HEK293 (cell line): ENCODE measurements at regions not wholly inside any gene's neighbourhood (a gene's known extent, or its start where the extent isn't known, plus 50 kb on each side); places are given as distances from the start of the nearest gene placed in this dataset.

Source experiments
- SP2 ChIP-seq: fragments of 450-650 bp; formaldehyde crosslinking; IDR thresholded peaks from 2 replicates; pipeline ENCODE4 v1.5.1; 2016; ENCODE audit warnings: missing biosample characterization, missing genetic modification characterization
- ZNF510 ChIP-seq: fragments of 450-650 bp; formaldehyde crosslinking; IDR thresholded peaks from 2 replicates; pipeline ENCODE4 v1.5.1; 2018; ENCODE audit warnings: mild to moderate bottlenecking, missing genetic modification characterization, missing biosample characterization; ENCODE audit not compliant: insufficient replicate concordance
- ZNF549 ChIP-seq: fragments of 450-650 bp; IDR thresholded peaks from 2 replicates; pipeline ENCODE4 v1.5.1; 2018; ENCODE audit warnings: missing biosample characterization, missing genetic modification characterization, mild to moderate bottlenecking, inconsistent platforms, moderate library complexity
- TF ChIP-seq, protein P1 (sequence below): fragments of 450-650 bp; formaldehyde crosslinking; IDR thresholded peaks from 2 replicates; pipeline ENCODE4 v1.5.1; 2016; ENCODE audit warnings: missing biosample characterization, missing genetic modification characterization
- TF ChIP-seq, protein P2 (sequence below): fragments of 450-650 bp; formaldehyde crosslinking; IDR thresholded peaks from 2 replicates; pipeline ENCODE4 v1.5.1; 2016; ENCODE audit warnings: missing biosample characterization, missing genetic modification characterization

GRCh38 chr11:19382131-19382611 lies 141.4 kb upstream of the E2F8 start:
- TF ChIP-seq SP2 (tag by site-specific recombination), result no peak
- TF ChIP-seq, protein P1, sequence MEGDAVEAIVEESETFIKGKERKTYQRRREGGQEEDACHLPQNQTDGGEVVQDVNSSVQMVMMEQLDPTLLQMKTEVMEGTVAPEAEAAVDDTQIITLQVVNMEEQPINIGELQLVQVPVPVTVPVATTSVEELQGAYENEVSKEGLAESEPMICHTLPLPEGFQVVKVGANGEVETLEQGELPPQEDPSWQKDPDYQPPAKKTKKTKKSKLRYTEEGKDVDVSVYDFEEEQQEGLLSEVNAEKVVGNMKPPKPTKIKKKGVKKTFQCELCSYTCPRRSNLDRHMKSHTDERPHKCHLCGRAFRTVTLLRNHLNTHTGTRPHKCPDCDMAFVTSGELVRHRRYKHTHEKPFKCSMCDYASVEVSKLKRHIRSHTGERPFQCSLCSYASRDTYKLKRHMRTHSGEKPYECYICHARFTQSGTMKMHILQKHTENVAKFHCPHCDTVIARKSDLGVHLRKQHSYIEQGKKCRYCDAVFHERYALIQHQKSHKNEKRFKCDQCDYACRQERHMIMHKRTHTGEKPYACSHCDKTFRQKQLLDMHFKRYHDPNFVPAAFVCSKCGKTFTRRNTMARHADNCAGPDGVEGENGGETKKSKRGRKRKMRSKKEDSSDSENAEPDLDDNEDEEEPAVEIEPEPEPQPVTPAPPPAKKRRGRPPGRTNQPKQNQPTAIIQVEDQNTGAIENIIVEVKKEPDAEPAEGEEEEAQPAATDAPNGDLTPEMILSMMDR (tag by site-specific recombination), result no peak
- TF ChIP-seq ZNF510 (tag by site-specific recombination), result no peak
- TF ChIP-seq, protein P2, sequence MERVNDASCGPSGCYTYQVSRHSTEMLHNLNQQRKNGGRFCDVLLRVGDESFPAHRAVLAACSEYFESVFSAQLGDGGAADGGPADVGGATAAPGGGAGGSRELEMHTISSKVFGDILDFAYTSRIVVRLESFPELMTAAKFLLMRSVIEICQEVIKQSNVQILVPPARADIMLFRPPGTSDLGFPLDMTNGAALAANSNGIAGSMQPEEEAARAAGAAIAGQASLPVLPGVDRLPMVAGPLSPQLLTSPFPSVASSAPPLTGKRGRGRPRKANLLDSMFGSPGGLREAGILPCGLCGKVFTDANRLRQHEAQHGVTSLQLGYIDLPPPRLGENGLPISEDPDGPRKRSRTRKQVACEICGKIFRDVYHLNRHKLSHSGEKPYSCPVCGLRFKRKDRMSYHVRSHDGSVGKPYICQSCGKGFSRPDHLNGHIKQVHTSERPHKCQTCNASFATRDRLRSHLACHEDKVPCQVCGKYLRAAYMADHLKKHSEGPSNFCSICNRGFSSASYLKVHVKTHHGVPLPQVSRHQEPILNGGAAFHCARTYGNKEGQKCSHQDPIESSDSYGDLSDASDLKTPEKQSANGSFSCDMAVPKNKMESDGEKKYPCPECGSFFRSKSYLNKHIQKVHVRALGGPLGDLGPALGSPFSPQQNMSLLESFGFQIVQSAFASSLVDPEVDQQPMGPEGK (tag by site-specific recombination), result no peak
- TF ChIP-seq ZNF549 (tag by site-specific recombination), result no peak
